HEK293 (cell line): ENCODE measurements at regions not wholly inside any gene's neighbourhood (a gene's known extent, or its start where the extent isn't known, plus 50 kb on each side); places are given as distances from the start of the nearest gene placed in this dataset.

Experiments used
- CTCF ChIA-PET: fragments of 350-600 bp; formaldehyde crosslinking; extraction: SDS; loops from one replicate; lab custom pipeline; 2021; ENCODE audit warnings: antibody characterized with exemption; lab: Yijun Ruan, JAX
- POLR2A ChIA-PET: fragments of 300-600 bp; formaldehyde crosslinking; extraction: SDS; loops from one replicate; lab custom pipeline; 2020; ENCODE audit warnings: antibody characterized with exemption, inconsistent platforms; lab: Yijun Ruan, JAX
- H3K27ac ChIP-seq: fragments of 200-500 bp; sonication (Bioruptor generic); 2 replicates; pipeline ENCODE4 v1.5.1; 2014; ENCODE audit warnings: low read depth, low read length, control low read depth, inconsistent platforms; ENCODE audit errors: extremely low read depth
- H3K36me3 ChIP-seq, 2 experiments: fragments of 200-500 bp in 1 of 2; sonication (Bioruptor generic) in 1 of 2; 1 replicate in 1 of 2; 2 replicates in 1 of 2; pipeline ENCODE4 v1.5.1; 2014 to 2017; ENCODE audit warnings: inconsistent platforms in 2 of 2, low read length in 2 of 2; ENCODE audit not compliant: control insufficient read depth in 2 of 2, insufficient read depth in 1 of 2
- H3K4me1 ChIP-seq: fragments of 200-500 bp; sonication (Bioruptor generic); 2 replicates; pipeline ENCODE4 v1.5.1; 2014; ENCODE audit warnings: mild to moderate bottlenecking, low read length, inconsistent platforms; ENCODE audit not compliant: control insufficient read depth, insufficient read depth
- H3K4me3 ChIP-seq: 2 replicates; pipeline ENCODE4 v1.5.1; 2011; ENCODE audit warnings: low read depth, mild to moderate bottlenecking, control low read depth, low read length, moderate library complexity
- H3K9me3 ChIP-seq: fragments of 200-500 bp; sonication (Bioruptor generic); 2 replicates; pipeline ENCODE4 v1.5.1; 2014; ENCODE audit warnings: low read depth, low read length, inconsistent platforms; ENCODE audit not compliant: control insufficient read depth, insufficient read depth
- HOXD13 ChIP-seq: sonication (generic); formaldehyde crosslinking; IDR thresholded peaks from 2 replicates; pipeline ENCODE4 v1.8.0; 2022; ENCODE audit warnings: missing genetic modification reagents, borderline replicate concordance
- MYNN ChIP-seq: fragments of 450-650 bp; formaldehyde crosslinking; IDR thresholded peaks from 2 replicates; pipeline ENCODE4 v1.5.1; 2016; ENCODE audit warnings: missing biosample characterization, missing genetic modification characterization, borderline replicate concordance
- SP3 ChIP-seq: fragments of 450-650 bp; formaldehyde crosslinking; IDR thresholded peaks from 2 replicates; pipeline ENCODE4 v1.5.1; 2016; ENCODE audit warnings: missing biosample characterization, missing genetic modification characterization
- YY1 ChIP-seq: fragments of 450-650 bp; formaldehyde crosslinking; IDR thresholded peaks from 2 replicates; pipeline ENCODE4 v1.5.1; 2018; ENCODE audit warnings: missing biosample characterization, missing genetic modification characterization
- ZEB2 ChIP-seq: fragments of 450-650 bp; formaldehyde crosslinking; IDR thresholded peaks from 2 replicates; pipeline ENCODE4 v1.5.1; 2016; ENCODE audit warnings: missing biosample characterization, missing genetic modification characterization
- ZFP37 ChIP-seq: fragments of 450-650 bp; formaldehyde crosslinking; IDR thresholded peaks from 2 replicates; pipeline ENCODE4 v1.5.1; 2016; ENCODE audit warnings: missing biosample characterization, missing genetic modification characterization
- ZFP69B ChIP-seq: fragments of 450-650 bp; formaldehyde crosslinking; IDR thresholded peaks from 2 replicates; pipeline ENCODE4 v1.5.1; 2016; ENCODE audit warnings: missing biosample characterization, missing genetic modification characterization
- ZNF114 ChIP-seq: fragments of 450-650 bp; formaldehyde crosslinking; IDR thresholded peaks from 2 replicates; pipeline ENCODE4 v1.5.0; 2017; ENCODE audit warnings: missing biosample characterization, missing genetic modification characterization
- ZNF19 ChIP-seq: fragments of 450-650 bp; formaldehyde crosslinking; IDR thresholded peaks from 2 replicates; pipeline ENCODE4; 2016; ENCODE audit warnings: missing biosample characterization, missing genetic modification characterization, low read depth
- ZNF214 ChIP-seq: fragments of 450-650 bp; formaldehyde crosslinking; IDR thresholded peaks from 2 replicates; pipeline ENCODE4 v1.5.1; 2017; ENCODE audit warnings: missing biosample characterization, mild to moderate bottlenecking, missing genetic modification characterization, borderline replicate concordance
- ZNF302 ChIP-seq: fragments of 450-650 bp; formaldehyde crosslinking; IDR thresholded peaks from 2 replicates; pipeline ENCODE4 v1.5.1; 2016; ENCODE audit warnings: missing biosample characterization, missing genetic modification characterization, low read depth
- ZNF37A ChIP-seq: fragments of 450-650 bp; IDR thresholded peaks from 2 replicates; pipeline ENCODE4 v1.5.1; 2018; ENCODE audit warnings: missing biosample characterization, missing genetic modification characterization
- ZNF529 ChIP-seq: fragments of 450-650 bp; formaldehyde crosslinking; IDR thresholded peaks from 2 replicates; pipeline ENCODE4 v1.5.1; 2017; ENCODE audit warnings: missing genetic modification characterization, missing biosample characterization; ENCODE audit not compliant: insufficient replicate concordance
- ZNF747 ChIP-seq: fragments of 450-650 bp; formaldehyde crosslinking; IDR thresholded peaks from 2 replicates; pipeline ENCODE4 v1.5.1; 2016; ENCODE audit warnings: missing biosample characterization, missing genetic modification characterization
- ZNF776 ChIP-seq: fragments of 450-650 bp; formaldehyde crosslinking; IDR thresholded peaks from 2 replicates; pipeline ENCODE4 v1.5.0; 2017; ENCODE audit warnings: missing biosample characterization, missing genetic modification characterization, borderline replicate concordance
- ZNF792 ChIP-seq: fragments of 450-650 bp; formaldehyde crosslinking; IDR thresholded peaks from 2 replicates; pipeline ENCODE4 v1.5.1; 2016; ENCODE audit warnings: missing biosample characterization, missing genetic modification characterization
- ZNF830 ChIP-seq: fragments of 450-650 bp; IDR thresholded peaks from 2 replicates; pipeline ENCODE4 v1.5.0; 2018; ENCODE audit warnings: missing biosample characterization, missing genetic modification characterization, low read depth, mild to moderate bottlenecking, moderate library complexity
- ZNF837 ChIP-seq: fragments of 450-650 bp; formaldehyde crosslinking; IDR thresholded peaks from 2 replicates; pipeline ENCODE4 v1.5.1; 2016; ENCODE audit warnings: missing biosample characterization, missing genetic modification characterization
- ZSCAN23 ChIP-seq: fragments of 450-650 bp; formaldehyde crosslinking; IDR thresholded peaks from 2 replicates; pipeline ENCODE4 v1.5.1; 2016; ENCODE audit warnings: missing biosample characterization, missing genetic modification characterization
- TF ChIP-seq, protein P1 (sequence below): fragments of 450-650 bp; formaldehyde crosslinking; IDR thresholded peaks from 2 replicates; pipeline ENCODE4 v1.5.1; 2017; ENCODE audit warnings: missing biosample characterization, missing genetic modification characterization
- TF ChIP-seq, protein P2 (sequence below): fragments of 450-650 bp; formaldehyde crosslinking; IDR thresholded peaks from 2 replicates; pipeline ENCODE4 v1.5.1; 2016; ENCODE audit warnings: missing biosample characterization, missing genetic modification characterization, borderline replicate concordance
- TF ChIP-seq, protein P3 (sequence below): sonication (generic); formaldehyde crosslinking; IDR thresholded peaks from 2 replicates; pipeline ENCODE4 v1.8.1; 2022; ENCODE audit warnings: mild to moderate bottlenecking, moderate library complexity, missing genetic modification reagents

DNA sequence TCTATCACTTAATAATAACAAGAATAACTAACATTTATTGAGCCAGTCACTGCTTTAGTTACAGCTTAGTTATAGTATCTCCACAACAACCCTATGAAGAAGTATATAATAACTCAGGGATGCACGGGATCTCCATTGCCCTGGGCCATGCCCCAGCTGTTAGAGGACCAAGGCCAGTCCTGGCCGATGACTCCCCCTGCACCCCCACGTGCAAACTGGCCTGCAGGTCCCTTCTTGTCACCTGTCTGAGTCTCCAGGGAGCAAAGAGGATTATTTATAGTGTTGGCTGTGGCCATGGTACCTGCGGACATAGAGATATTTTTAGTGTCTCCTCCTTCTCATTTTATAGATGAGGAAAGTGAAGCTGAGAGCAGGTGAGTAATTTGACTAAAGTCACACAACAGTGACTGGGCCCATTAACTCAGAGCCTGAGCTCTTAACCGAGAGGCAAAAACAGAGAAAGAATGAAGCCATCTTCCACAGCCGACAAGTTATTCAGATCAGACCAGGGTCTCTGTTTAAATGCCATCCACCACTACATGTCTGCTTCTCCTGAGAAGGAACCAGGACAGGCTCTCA is 94.4 kb downstream of the TMEM215 start:
- CTCF ChIA-PET = interaction anchor here (0.6 kb wide), 1 partner anchor 495 kb away, joined by 3 read pairs; no protein-coding TSS in a partner anchor
- no peak overlapping the region for H3K4me3 ChIP-seq

DNA sequence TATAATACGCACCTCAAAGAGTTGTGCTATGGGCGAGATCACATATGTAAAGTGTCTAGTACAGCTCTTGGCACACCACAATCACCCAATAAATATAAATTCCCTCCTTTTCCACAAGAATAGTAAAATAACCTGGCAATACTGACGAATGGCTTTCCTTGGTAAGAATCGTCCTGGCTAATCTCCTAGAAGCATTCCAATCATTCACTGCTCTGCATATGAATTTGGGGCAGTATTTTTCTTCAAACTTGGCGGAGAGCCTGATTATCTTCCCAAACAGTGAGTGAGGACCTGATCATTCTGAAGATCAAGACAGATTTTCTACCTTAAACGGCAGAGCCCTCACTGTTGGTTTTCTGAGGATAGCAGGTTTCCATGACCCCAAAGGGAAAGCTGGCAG is 96.0 kb downstream of the TMEM215 start:
- POLR2A ChIA-PET = interaction anchor here (0.6 kb wide), 1 partner anchor 10 kb away, joined by 5 read pairs; no protein-coding TSS in a partner anchor
- Histone ChIP-seq H3K4me1 (no peaks in the 10 kb centered on the region), H3K4me3 (no peak overlapping the region), H3K27ac (no peak overlapping the region), H3K9me3 (no peaks in the 10 kb centered on the region), H3K36me3 (no peaks in the 10 kb centered on the region)
- TF ChIP-seq ZNF830 (tag by site-specific recombination) (no peak), ZNF837 (tag by site-specific recombination) (no peak), ZFP69B (no peak), ZNF37A (no peak), SP3 (tag by site-specific recombination) (no peak), ZFP37 (tag by site-specific recombination) (no peak), ZNF214 (tag by site-specific recombination) (no peak), YY1 (tag by site-specific recombination) (no peak), ZNF529 (no peak), MYNN (tag by site-specific recombination) (no peak), HOXD13 (CRISPR knock-in tag) (no peak), ZNF19 (tag by site-specific recombination) (no peak), ZNF792 (tag by site-specific recombination) (no peak), ZSCAN23 (tag by site-specific recombination) (no peak)
- TF ChIP-seq, protein P1, sequence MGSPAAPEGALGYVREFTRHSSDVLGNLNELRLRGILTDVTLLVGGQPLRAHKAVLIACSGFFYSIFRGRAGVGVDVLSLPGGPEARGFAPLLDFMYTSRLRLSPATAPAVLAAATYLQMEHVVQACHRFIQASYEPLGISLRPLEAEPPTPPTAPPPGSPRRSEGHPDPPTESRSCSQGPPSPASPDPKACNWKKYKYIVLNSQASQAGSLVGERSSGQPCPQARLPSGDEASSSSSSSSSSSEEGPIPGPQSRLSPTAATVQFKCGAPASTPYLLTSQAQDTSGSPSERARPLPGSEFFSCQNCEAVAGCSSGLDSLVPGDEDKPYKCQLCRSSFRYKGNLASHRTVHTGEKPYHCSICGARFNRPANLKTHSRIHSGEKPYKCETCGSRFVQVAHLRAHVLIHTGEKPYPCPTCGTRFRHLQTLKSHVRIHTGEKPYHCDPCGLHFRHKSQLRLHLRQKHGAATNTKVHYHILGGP (tag by site-specific recombination) = no peak
- CTCF ChIA-PET = interaction anchor here (1.1 kb wide), 1 partner anchor 70 kb away, joined by 3 read pairs; no protein-coding TSS in a partner anchor

More for the DNA sequence above, 94.4 kb downstream of the TMEM215 start:
- TF ChIP-seq, protein P1 (tag by site-specific recombination) = no peak
- TF ChIP-seq ZNF302 (tag by site-specific recombination) = no peak
- no peak for TF ChIP-seq ZNF747 (tag by site-specific recombination)
- TF ChIP-seq, protein P2, sequence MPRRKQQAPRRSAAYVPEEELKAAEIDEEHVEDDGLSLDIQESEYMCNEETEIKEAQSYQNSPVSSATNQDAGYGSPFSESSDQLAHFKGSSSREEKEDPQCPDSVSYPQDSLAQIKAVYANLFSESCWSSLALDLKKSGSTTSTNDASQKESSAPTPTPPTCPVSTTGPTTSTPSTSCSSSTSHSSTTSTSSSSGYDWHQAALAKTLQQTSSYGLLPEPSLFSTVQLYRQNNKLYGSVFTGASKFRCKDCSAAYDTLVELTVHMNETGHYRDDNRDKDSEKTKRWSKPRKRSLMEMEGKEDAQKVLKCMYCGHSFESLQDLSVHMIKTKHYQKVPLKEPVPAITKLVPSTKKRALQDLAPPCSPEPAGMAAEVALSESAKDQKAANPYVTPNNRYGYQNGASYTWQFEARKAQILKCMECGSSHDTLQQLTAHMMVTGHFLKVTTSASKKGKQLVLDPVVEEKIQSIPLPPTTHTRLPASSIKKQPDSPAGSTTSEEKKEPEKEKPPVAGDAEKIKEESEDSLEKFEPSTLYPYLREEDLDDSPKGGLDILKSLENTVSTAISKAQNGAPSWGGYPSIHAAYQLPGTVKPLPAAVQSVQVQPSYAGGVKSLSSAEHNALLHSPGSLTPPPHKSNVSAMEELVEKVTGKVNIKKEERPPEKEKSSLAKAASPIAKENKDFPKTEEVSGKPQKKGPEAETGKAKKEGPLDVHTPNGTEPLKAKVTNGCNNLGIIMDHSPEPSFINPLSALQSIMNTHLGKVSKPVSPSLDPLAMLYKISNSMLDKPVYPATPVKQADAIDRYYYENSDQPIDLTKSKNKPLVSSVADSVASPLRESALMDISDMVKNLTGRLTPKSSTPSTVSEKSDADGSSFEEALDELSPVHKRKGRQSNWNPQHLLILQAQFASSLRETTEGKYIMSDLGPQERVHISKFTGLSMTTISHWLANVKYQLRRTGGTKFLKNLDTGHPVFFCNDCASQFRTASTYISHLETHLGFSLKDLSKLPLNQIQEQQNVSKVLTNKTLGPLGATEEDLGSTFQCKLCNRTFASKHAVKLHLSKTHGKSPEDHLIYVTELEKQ (tag by site-specific recombination) = no peak
- no peak for TF ChIP-seq ZNF114
- TF ChIP-seq, protein P3, sequence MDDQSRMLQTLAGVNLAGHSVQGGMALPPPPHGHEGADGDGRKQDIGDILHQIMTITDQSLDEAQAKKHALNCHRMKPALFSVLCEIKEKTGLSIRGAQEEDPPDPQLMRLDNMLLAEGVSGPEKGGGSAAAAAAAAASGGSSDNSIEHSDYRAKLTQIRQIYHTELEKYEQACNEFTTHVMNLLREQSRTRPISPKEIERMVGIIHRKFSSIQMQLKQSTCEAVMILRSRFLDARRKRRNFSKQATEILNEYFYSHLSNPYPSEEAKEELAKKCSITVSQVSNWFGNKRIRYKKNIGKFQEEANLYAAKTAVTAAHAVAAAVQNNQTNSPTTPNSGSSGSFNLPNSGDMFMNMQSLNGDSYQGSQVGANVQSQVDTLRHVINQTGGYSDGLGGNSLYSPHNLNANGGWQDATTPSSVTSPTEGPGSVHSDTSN (CRISPR knock-in tag) = no peak
- TF ChIP-seq ZEB2 = no peak
- TF ChIP-seq ZNF776 (tag by site-specific recombination) = no peak
- H3K4me1 ChIP-seq = no peaks in the 10 kb centered on the region
- H3K36me3 ChIP-seq = no peaks in the 10 kb centered on the region
- POLR2A ChIA-PET = no interaction called here
- H3K9me3 ChIP-seq = no peaks in the 10 kb centered on the region
- no peak overlapping the region for H3K27ac ChIP-seq
